KMS-11 (cell line): ENCODE measurements at regions not wholly inside any gene's neighbourhood (a gene's known extent, or its start where the extent isn't known, plus 50 kb on each side); places are given as distances from the start of the nearest gene placed in this dataset.

Source experiments
- H2AFZ ChIP-seq: fragments of 200-600 bp; sonication (generic); 2 replicates; pipeline ENCODE4 v1.6.1; 2016; ENCODE audit warnings: antibody characterized with exemption, mixed run types, low read depth
- H3K27ac ChIP-seq: fragments of 200-600 bp; sonication (generic); 2 replicates; pipeline ENCODE4 v1.6.1; 2016; ENCODE audit warnings: mild to moderate bottlenecking, mixed run types
- H3K27me3 ChIP-seq: fragments of 200-600 bp; sonication (generic); 2 replicates; pipeline ENCODE4 v1.6.1; 2017; ENCODE audit warnings: mild to moderate bottlenecking, low read depth, mixed run types, moderate library complexity; ENCODE audit not compliant: insufficient read depth
- H3K36me3 ChIP-seq: fragments of 200-600 bp; sonication (generic); 2 replicates; pipeline ENCODE4 v1.6.1; 2017; ENCODE audit warnings: mild to moderate bottlenecking, mixed run types; ENCODE audit not compliant: insufficient read depth
- H3K4me1 ChIP-seq: fragments of 200-600 bp; sonication (generic); 2 replicates; pipeline ENCODE4 v1.6.1; 2016; ENCODE audit warnings: mild to moderate bottlenecking, low read depth, mixed run types; ENCODE audit not compliant: poor library complexity, severe bottlenecking
- H3K4me2 ChIP-seq: fragments of 200-600 bp; sonication (generic); 2 replicates; pipeline ENCODE4 v1.7.0; 2016; ENCODE audit warnings: mild to moderate bottlenecking, mixed run types
- H3K4me3 ChIP-seq: fragments of 200-600 bp; sonication (generic); IDR thresholded peaks from 2 replicates; pipeline ENCODE4 v1.6.1; 2017; ENCODE audit warnings: low read depth, low read length, mixed read lengths; ENCODE audit not compliant: insufficient read depth
- H3K79me2 ChIP-seq: fragments of 200-600 bp; sonication (generic); 2 replicates; pipeline ENCODE4 v1.6.1; 2016; ENCODE audit warnings: low read depth, mixed run types; ENCODE audit not compliant: insufficient read depth
- H3K9ac ChIP-seq: fragments of 200-600 bp; sonication (generic); 2 replicates; pipeline ENCODE4 v1.6.1; 2016; ENCODE audit warnings: mild to moderate bottlenecking, mixed run types
- H4K20me1 ChIP-seq: fragments of 200-600 bp; sonication (generic); 2 replicates; pipeline ENCODE4 v1.6.1; 2016; ENCODE audit warnings: mild to moderate bottlenecking, mixed run types; ENCODE audit not compliant: insufficient read depth
- TF ChIP-seq, protein P1 (sequence below): fragments of 200-600 bp; sonication (generic); conservative IDR thresholded peaks from 2 replicates; pipeline ENCODE4 v1.6.1; 2017; ENCODE audit warnings: low read depth, mild to moderate bottlenecking, antibody characterized with exemption, low read length, moderate library complexity, mixed read lengths

DNA sequence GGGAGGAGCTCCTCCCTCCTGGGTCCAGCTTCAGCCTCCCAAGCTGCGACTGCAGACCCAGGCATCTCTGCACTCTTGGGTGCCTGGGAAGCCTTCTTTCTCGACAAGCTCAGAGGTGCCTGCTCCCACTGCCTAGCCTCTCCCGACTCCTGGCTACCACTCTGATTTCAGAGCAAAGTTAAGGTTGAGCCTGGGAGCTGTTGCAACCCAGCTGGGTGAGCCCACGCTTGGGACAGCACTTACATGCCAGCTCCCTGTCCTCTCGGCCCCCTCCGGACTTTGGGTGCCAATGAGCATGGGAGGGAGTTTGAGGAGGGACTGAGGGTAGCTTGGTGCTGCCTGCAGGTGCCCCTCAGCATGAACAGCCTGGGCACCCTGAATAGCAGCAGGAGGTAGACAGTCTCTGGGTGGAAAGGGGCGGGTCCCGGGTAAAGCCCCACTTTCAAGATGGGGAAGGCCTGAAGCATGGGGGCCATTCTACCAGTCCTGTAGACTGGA is 1383.4 kb upstream of the PCDH20 start:
- Histone ChIP-seq H3K79me2 (no peaks in the 10 kb centered on the region), H2AFZ (no peak overlapping the region)

DNA sequence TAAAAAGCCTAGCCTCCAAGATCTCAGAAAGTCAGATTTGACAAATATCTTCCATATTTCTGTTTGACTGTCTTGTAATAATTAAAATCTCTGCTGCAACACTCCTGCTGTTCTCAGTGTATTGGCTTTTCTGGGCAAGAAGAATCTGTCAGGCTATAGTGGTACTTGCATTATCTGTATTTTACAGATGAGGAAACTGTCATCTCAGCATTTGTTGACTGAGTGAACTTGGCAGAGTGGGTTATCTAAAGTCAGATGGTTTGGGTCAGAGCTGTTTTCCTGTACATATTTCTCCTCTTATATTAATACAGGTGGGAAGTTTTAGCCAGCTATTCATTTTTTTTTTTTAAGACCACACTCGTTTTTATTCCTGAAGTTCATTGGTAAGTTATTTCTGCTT is 1378.2 kb upstream of the PCDH20 start:
- Histone ChIP-seq H3K9ac (no peak overlapping the region), H4K20me1 (no peaks in the 10 kb centered on the region), H3K4me2 (no peak overlapping the region), H3K4me1 (no peaks in the 10 kb centered on the region), H3K27ac (no peak overlapping the region), H3K27me3 (no peaks in the 10 kb centered on the region), H3K79me2 (no peaks in the 10 kb centered on the region), H3K4me3 (no peak overlapping the region), H2AFZ (no peak overlapping the region), H3K36me3 (no peaks in the 10 kb centered on the region)
- TF ChIP-seq, protein P1, sequence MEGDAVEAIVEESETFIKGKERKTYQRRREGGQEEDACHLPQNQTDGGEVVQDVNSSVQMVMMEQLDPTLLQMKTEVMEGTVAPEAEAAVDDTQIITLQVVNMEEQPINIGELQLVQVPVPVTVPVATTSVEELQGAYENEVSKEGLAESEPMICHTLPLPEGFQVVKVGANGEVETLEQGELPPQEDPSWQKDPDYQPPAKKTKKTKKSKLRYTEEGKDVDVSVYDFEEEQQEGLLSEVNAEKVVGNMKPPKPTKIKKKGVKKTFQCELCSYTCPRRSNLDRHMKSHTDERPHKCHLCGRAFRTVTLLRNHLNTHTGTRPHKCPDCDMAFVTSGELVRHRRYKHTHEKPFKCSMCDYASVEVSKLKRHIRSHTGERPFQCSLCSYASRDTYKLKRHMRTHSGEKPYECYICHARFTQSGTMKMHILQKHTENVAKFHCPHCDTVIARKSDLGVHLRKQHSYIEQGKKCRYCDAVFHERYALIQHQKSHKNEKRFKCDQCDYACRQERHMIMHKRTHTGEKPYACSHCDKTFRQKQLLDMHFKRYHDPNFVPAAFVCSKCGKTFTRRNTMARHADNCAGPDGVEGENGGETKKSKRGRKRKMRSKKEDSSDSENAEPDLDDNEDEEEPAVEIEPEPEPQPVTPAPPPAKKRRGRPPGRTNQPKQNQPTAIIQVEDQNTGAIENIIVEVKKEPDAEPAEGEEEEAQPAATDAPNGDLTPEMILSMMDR, result no peak

More for the DNA sequence above, 1383.4 kb upstream of the PCDH20 start:
- Histone ChIP-seq H3K4me3 (no peak overlapping the region), H4K20me1 (no peaks in the 10 kb centered on the region), H3K4me1 (no peaks in the 10 kb centered on the region), H3K36me3 (no peaks in the 10 kb centered on the region), H3K4me2 (no peak overlapping the region), H3K9ac (no peak overlapping the region), H3K27ac (no peak overlapping the region), H3K27me3 (no peaks in the 10 kb centered on the region)
- TF ChIP-seq, protein P1, result no peak

DNA sequence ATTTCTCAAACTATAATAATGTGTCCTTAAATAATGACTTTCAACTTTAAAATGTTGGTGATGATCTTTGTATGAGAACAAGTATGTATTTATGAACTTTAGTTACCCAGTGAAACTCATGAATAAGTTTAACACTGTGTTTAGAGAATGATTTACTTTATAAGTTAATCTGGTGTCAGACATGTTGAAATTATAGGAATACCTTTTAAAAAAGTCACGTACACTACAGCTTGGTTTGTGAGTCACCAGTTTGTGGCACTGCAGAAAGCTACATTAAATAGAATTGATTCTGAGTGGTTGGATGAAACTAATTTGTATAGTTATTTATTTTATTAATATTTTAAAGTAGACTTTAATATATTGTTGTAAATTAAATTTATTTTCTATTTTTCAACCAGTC is 1366.2 kb upstream of the PCDH20 start:
- H3K27me3 ChIP-seq, result no peaks in the 10 kb centered on the region
- no peaks in the 10 kb centered on the region for H3K36me3 ChIP-seq
- TF ChIP-seq, protein P1, result no peak
- no peaks in the 10 kb centered on the region for H3K4me1 ChIP-seq
- H3K27ac ChIP-seq, result no peak overlapping the region
- no peak overlapping the region for H2AFZ ChIP-seq
- H4K20me1 ChIP-seq, result no peaks in the 10 kb centered on the region
- H3K4me3 ChIP-seq, result no peak overlapping the region
- no peaks in the 10 kb centered on the region for H3K79me2 ChIP-seq
- no peak overlapping the region for H3K9ac ChIP-seq
- no peak overlapping the region for H3K4me2 ChIP-seq

DNA sequence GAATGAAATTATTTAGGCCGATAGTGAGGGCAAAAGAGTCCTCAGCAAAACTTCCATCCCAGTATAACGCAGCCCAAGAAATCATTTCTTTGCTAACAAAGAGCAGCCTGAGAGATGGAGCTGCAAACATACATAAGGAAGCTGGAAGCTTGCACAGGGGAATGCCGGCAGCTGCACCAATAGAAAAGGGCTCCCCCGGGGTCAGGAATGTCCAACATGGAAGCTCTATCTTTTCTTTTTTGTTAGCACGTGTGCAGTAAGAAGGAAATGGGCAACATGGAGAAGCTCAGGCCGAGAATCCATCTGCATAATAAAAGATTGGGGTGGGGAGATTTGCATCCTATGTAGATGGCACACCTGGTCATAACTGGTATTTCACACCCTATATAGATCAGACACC is 1363.5 kb upstream of the PCDH20 start:
- Histone ChIP-seq H2AFZ (no peak overlapping the region), H3K27me3 (no peaks in the 10 kb centered on the region), H3K4me2 (no peak overlapping the region), H3K27ac (no peak overlapping the region), H3K36me3 (no peaks in the 10 kb centered on the region), H3K9ac (no peak overlapping the region), H4K20me1 (no peaks in the 10 kb centered on the region), H3K79me2 (no peaks in the 10 kb centered on the region), H3K4me3 (no peak overlapping the region), H3K4me1 (no peaks in the 10 kb centered on the region)
- TF ChIP-seq, protein P1, result no peak

DNA sequence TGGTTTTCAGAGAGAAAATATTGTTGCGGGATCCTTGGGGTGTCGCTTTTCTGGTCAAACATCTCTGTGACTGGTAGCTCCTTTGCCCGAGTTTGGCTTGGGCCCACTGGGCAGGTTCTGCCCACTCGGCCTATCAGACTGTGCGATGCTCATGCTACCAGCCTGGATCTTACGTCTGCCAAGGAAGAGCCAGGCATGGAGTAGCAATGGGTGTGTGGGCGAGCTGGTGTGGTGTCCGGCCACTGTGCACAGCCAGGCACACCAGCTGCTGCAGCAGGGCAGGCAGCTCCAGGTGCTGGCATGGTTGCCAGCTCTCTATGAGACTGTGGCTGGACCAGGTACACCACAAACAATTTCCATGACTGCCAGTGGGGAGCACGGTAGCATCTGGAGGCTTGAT is 1351.8 kb upstream of the PCDH20 start:
- Histone ChIP-seq H3K4me2 (no peak overlapping the region), H3K9ac (no peak overlapping the region), H3K36me3 (no peaks in the 10 kb centered on the region), H3K79me2 (no peaks in the 10 kb centered on the region), H3K27ac (no peak overlapping the region), H3K27me3 (no peaks in the 10 kb centered on the region), H2AFZ (no peak overlapping the region), H4K20me1 (no peaks in the 10 kb centered on the region), H3K4me1 (no peaks in the 10 kb centered on the region), H3K4me3 (no peak overlapping the region)
- TF ChIP-seq, protein P1, result no peak
